ENCODE measurements at regions not wholly inside any gene's neighbourhood (a gene's known extent, or its start where the extent isn't known, plus 50 kb on each side); places are given as distances from the start of the nearest gene placed in this dataset.
"Not testable (repeated sequence)": the region's sequence is repeated elsewhere in the genome, so short reads cannot be mapped to it uniquely, and the experiment has no call there.

DNA sequence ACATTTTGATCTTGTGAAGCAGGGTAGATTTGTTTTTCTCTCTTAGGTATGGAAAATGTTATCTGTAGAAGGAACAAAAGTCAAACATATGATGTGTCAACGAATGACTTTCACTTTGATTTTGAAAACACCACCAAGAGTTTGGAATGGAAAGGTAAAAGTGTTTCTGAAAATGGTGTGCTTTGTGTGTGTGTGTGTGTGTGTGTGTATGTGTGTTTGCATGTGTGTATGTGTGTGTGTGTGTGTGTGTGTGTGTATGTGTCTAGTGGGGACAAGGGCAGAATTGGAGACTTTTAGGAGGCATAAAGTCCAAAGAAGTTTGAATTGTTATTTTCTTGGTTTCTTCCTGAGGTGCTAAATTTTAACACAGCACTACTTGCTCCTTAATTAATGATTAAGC lies 115.4 kb upstream of the PRKCQ start:
- no peak for DNase-seq (ENCODE audit: low read depth)

DNA sequence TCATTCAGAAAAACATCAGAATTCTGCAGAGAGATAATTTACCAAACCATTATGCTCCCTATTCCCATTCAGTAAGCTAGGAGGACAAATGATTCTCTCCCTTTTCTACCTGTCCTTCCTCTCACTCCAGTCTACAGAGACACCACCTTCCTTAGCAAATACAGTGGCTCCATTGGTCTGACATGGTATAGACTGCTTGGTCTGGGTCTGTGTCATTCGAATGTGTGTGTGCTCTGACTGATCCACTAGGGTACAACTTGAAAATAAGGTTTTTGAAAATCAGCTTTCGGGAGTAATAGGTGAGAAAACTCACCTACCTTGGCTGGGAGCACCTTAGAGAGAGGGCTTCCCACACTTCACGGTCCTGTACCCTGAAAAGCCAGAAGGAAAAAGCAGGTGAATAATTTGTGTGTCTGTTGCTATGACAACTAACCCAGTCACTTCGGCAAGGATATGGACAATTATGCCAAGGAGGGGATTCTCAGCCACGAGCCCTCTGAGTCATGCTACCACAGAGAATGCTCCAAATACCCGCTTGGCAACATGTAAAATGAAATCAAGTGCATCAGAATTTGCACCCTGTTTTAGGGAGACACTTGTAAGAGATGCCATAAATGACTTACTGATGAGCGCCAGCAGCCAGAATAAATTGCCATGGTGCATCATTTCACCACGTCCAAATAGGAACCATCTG lies 114.5 kb upstream of the PRKCQ start:
- DNase-seq (ENCODE audit: low read depth), result peak; percentile 74

DNA sequence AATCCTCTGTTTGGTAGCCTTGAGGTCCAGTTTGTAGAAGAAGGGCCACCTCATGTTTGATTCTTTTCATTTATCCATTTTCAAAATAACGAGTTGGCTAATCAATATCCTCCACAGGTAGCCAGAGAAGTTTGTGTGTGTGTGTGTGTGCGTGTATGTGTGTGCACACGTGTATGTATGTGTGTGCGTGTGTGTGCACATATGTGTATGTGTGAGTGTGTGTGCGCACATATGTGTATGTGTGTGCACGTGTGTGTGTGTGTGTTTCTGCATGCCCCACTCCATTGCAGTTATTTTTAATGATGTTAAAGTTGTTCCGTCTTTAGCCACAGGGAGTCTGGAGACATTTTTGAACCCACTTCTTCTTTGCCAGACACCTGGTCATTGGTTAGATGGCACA lies 112.8 kb upstream of the PRKCQ start:
- DNase-seq (ENCODE audit: low read depth), result no peak

- no peak for DNase-seq (ENCODE audit: low read depth)
These were observed 112.0 kb upstream of the PRKCQ start for GRCh38 chr10:6692103-6692502.

DNA sequence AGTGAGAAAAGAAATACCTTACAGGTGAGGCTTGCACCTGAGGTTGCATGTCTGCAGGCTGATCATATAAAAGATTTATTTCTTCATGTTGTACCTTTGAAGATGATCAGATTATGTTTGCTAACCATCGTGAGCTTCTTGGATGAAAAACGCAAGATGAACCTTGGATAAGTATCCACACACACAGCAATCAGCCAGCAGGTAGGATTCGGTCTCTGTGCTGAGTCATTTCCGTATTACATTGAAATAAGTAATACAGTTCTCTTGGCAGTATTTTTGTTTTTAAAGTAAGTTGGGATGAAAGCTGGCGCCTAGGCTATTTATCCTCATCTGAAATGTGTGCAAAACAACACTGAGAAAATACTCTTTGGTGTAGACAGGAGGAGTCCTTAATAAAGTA lies 109.0 kb upstream of the PRKCQ start:
- peak; percentile 62 for DNase-seq (ENCODE audit: low read depth)

- no peak for DNase-seq (ENCODE audit: low read depth)
These were observed 100.7 kb upstream of the PRKCQ start for GRCh38 chr10:6680735-6681134.

- no peak for DNase-seq (ENCODE audit: low read depth)
These were observed 98.9 kb upstream of the PRKCQ start for GRCh38 chr10:6678956-6679355.

- peak; percentile 19 for DNase-seq (ENCODE audit: low read depth)
These were observed 98.2 kb upstream of the PRKCQ start for GRCh38 chr10:6678211-6678803.

DNA sequence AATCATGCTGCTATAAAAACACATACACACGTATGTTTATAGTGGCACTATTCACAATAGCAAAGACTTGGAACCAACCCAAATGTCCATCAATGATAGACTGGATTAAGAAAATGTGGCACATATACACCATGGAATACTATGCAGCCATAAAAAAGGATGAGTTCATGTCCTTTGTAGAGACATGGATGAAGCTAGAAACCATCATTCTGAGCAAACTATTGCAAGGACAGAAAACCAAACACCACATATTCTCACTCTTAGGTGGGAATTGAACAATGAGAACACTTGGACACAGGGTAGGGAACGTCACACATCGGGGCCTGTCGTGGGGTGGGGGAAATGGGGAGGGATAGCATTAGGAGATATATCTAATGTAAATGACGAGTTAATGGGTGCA lies 97.1 kb upstream of the PRKCQ start:
- not testable (repeated sequence) for DNase-seq (ENCODE audit: low read depth)

GRCh38 chr10:6674291-6674690 lies 94.2 kb upstream of the PRKCQ start:
- DNase-seq (ENCODE audit: low read depth), result no peak

GRCh38 chr10:6671976-6672375 lies 91.9 kb upstream of the PRKCQ start:
- DNase-seq (ENCODE audit: low read depth), result no peak

DNA sequence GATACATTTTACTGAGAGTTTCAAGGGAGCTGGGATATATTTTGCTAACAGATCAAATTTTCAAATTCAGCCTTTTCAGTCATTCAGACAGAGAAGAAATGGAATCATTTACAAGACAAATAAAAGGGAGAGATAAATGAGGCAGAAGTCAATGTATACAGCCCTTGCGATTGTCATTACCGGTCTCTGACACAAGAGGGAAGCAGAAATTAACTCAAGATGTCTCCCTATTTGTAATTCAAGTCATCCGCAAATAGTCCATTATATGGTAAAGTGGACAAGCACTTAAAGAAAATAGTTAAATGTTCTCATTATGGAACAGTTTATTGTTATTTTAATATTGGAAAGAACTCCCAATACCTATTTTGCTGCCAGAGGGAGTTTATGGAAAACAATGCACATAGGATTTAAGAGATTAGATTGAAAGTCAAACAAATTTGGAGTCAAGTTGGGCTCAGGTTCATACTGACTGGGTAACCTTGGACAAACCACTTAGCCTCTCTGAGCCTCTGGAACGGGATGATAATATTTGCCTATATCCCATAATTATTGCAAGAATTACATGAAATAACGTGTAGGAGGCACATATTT lies 89.3 kb upstream of the PRKCQ start:
- DNase-seq (ENCODE audit: low read depth), result peak; percentile 37

DNA sequence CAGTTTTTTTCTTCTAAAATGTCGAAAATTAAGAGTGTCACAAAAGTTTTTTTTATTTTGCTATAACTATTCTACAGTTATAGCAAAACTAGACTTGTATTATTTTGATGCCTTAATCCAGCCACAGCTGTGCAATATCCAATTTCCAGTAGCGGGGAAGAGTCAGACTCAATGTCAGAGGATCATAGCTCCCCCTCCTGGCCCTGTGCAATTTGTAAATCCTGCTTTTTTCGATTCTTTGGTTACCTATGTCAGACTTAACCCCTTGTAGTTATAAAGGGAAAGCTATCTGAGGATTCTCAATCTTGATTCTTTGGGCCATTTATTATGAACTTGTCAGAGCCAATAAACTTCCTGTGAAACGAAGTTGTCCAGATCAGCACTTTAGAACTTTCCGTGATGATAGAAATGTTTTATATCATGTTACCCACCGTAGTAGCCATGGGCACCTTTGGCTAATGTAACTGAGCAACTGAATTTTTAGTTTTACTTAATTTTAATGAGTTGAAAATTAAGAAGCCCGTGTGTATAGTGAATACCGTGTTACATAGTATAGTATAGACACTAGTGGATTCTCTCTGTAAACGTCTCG lies 87.7 kb upstream of the PRKCQ start:
- DNase-seq (ENCODE audit: low read depth), result peak; percentile 34

DNA sequence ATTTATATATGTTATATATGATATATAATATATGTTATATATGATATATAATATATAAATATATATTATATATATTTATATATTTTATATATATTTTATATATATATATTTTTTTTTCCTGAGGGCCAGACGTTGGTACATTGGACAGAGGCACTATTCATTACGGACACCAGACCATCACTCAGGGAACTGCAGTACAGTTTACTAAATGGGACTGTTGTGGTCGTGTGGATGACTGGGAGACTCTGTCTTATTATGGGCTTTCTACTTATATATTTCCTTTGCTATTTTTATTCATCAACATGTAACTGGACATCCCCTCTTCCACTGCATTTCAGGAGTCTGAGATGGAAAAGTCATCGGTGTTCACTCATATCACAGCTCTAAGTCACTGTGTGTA lies 87.1 kb upstream of the PRKCQ start:
- DNase-seq (ENCODE audit: low read depth), result no peak

DNA sequence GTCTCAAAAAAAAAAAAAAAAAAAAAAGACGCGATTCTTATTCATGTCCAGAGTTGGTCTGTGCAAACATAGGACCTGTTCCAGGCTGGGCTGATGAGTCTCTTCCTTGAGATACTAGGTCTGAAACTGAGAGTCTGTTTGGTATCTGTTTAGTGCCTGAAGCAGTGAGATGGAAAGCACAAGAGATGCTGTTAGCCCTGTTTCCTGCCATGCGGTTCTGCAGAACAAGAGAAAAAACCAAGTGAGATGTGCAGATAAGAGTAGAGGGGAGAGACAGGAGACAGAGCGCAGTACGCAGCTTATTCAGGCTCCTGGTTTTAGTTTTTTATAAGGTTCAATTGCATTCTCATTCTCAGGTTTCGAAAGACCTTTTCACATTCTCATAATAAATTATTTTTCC lies 85.8 kb upstream of the PRKCQ start:
- no peak for DNase-seq (ENCODE audit: low read depth)

GRCh38 chr10:6660460-6660859 lies 80.4 kb upstream of the PRKCQ start:
- no peak for DNase-seq (ENCODE audit: low read depth)

DNA sequence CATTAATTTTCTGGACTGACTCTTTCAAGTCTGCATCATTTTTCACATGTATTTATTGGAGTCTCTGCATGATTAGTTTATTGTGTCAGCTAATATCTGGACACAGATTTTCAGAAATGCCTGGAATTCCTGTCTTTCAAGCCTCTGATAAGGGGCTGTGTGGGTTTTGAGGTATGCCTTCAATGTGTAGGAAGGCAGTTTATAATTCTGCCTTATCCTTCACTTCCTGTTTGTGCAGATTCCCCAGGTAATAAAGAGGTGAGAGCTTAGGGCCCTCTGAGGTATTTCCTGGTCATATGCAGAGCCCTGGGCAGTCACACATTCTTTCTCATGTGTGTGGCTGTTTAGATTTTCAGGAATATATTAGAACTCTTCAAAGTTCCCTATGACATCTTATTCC lies 79.4 kb upstream of the PRKCQ start:
- no peak for DNase-seq (ENCODE audit: low read depth)

DNA sequence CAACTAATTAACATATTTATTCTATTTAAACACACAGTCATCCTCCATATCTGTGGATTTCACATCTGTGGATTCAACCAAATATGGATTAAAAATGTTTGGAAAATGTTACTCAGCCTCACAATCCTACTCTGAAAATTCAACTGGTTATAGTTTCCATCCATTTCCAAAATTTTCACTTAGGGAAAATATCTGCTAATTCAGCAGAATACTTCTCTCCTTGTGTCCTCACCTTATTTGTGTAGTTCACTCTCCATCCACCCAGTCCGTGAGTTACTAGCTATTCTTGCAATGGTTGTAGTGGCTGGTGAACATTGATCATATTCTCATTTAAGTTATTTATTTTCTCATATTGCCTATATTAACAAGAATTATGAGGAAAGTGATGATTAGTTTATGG lies 77.6 kb upstream of the PRKCQ start:
- DNase-seq (ENCODE audit: low read depth), result no peak

GRCh38 chr10:6657196-6657595 lies 77.1 kb upstream of the PRKCQ start:
- no peak for DNase-seq (ENCODE audit: low read depth)

GRCh38 chr10:6654571-6654970 lies 74.5 kb upstream of the PRKCQ start:
- no peak for DNase-seq (ENCODE audit: low read depth)

DNA sequence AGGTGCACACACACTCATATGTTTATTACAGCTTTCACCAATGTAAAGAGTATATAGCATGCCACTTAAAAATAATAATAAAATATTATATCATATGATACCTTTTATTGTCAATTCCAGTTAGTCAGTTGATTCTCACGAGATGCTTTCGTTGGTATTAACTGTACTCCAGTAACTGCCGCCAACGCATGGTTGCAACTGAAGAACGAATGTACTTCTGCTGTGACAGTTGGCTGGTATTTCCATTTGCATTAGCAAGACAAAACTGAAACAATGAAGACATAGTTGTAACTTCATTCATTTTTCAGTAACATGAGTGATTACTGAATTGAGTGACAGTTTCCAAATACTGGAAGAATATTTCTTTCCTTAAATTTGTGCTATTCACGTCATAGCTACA lies 70.5 kb upstream of the PRKCQ start:
- DNase-seq (ENCODE audit: low read depth), result no peak

DNA sequence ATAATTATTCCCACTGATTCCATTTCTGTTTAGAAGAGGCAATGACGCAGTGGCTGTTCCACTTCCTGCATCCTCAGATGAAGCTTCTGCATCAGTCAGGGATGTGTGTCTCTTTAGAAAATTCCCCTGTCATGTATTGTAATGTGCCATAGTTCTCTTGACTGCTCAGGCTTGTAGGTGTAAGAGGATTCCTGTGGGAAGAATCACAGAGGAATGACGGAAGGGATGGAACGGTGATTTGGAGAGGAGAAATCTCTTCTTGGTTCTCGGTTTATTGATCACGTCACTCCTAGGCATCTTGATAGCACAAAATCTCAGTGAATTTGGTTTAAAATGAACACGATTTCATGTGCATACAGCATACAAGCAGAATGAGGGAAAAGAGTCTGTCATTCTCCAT lies 69.8 kb upstream of the PRKCQ start:
- DNase-seq (ENCODE audit: low read depth), result no peak

All from M059J (cell line).